ENCODE measurements at regions not wholly inside any gene's neighbourhood (a gene's known extent, or its start where the extent isn't known, plus 50 kb on each side); places are given as distances from the start of the nearest gene placed in this dataset.

DNA sequence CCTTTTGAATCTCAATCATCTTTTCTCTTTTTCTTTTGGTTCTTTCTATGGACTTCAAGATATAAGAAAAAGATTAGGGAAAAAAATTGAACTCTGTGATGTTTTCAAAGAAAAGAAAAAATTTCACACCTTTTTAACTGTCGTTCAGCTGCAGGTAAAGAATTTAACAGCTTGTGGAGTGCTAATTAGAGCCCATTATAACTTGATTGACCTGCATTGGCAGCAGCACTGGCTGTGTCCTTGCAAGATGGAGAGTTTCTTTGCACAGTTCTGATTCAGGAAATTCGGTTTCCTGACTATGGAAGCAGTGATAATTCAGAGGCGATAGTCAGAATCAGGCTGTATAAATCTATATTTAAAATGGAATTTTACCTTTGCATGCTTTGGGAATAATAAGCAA is 183.2 kb upstream of the DACH1 start:
- peaks cover under 1% of the 10 kb centered on the region for H3K27me3 Mint-ChIP-seq (ENCODE audit: unreplicated experiment)
- TF ChIP-seq, protein P1, sequence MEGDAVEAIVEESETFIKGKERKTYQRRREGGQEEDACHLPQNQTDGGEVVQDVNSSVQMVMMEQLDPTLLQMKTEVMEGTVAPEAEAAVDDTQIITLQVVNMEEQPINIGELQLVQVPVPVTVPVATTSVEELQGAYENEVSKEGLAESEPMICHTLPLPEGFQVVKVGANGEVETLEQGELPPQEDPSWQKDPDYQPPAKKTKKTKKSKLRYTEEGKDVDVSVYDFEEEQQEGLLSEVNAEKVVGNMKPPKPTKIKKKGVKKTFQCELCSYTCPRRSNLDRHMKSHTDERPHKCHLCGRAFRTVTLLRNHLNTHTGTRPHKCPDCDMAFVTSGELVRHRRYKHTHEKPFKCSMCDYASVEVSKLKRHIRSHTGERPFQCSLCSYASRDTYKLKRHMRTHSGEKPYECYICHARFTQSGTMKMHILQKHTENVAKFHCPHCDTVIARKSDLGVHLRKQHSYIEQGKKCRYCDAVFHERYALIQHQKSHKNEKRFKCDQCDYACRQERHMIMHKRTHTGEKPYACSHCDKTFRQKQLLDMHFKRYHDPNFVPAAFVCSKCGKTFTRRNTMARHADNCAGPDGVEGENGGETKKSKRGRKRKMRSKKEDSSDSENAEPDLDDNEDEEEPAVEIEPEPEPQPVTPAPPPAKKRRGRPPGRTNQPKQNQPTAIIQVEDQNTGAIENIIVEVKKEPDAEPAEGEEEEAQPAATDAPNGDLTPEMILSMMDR (IDR thresholded peaks at IDR 0.05): no peak
- no peak for DNase-seq (ENCODE audit: extremely low spot score, unreplicated experiment)
- no peaks in the 10 kb centered on the region for H3K9me3 Mint-ChIP-seq (ENCODE audit: unreplicated experiment)
- H3K4me1 Mint-ChIP-seq (ENCODE audit: unreplicated experiment): no peaks in the 10 kb centered on the region
- H3K4me3 Mint-ChIP-seq (ENCODE audit: unreplicated experiment): no peak overlapping the region
- no peak overlapping the region for H3K27ac Mint-ChIP-seq (ENCODE audit: unreplicated experiment)
- no peaks in the 10 kb centered on the region for H3K36me3 Mint-ChIP-seq (ENCODE audit: unreplicated experiment)

DNA sequence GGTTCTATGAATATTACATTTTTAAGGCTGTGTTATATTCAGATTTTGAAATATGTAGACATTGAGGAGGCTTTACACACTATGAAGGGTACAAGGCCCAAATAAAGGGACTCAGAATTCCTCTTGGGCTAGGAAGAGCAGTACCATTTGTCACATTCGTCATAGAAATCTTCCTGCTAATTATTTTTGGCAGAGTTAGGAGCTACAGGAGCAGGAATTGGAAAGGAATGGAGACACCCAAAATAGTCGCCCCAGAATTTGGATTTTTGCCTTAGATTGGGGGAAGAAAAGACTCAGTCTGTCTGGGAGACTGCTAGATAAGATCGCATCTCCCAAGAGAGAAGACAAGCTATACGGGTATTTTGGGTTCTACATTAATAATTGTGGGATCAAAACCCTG is 176.4 kb upstream of the DACH1 start:
- H3K27me3 Mint-ChIP-seq (ENCODE audit: unreplicated experiment): peaks cover 4% of the 10 kb centered on the region
- no peaks in the 10 kb centered on the region for H3K4me1 Mint-ChIP-seq (ENCODE audit: unreplicated experiment)
- H3K27ac Mint-ChIP-seq (ENCODE audit: unreplicated experiment): no peak overlapping the region
- no peak for DNase-seq (ENCODE audit: extremely low spot score, unreplicated experiment)
- no peak overlapping the region for H3K4me3 Mint-ChIP-seq (ENCODE audit: unreplicated experiment)
- peaks cover 7% of the 10 kb centered on the region for H3K9me3 Mint-ChIP-seq (ENCODE audit: unreplicated experiment)
- TF ChIP-seq, protein P1 (IDR thresholded peaks at IDR 0.05): no peak
- H3K36me3 Mint-ChIP-seq (ENCODE audit: unreplicated experiment): no peaks in the 10 kb centered on the region

DNA sequence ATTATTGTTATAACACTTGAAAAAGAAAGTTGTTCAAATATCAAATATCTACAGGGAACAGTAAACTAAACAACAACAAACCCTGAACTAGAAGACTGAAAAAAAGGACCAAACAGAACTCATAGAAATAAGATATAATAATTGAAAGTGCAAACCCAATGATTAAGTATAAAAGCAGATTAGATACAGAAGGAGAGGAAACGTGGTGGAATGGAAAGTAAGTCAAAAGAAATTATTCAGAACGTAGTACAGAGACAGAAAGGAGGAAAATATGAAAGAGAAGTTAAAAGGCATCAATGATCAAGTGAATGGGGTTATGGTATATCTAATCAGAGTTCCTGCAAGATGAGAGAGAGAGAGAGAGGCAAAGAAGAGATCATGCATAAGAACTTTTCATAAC is 174.2 kb upstream of the DACH1 start:
- Mint-ChIP-seq H3K36me3 (ENCODE audit: unreplicated experiment) (no peaks in the 10 kb centered on the region), H3K9me3 (ENCODE audit: unreplicated experiment) (peaks cover 7% of the 10 kb centered on the region), H3K27me3 (ENCODE audit: unreplicated experiment) (peaks cover 4% of the 10 kb centered on the region), H3K27ac (ENCODE audit: unreplicated experiment) (no peak overlapping the region), H3K4me3 (ENCODE audit: unreplicated experiment) (no peak overlapping the region), H3K4me1 (ENCODE audit: unreplicated experiment) (no peaks in the 10 kb centered on the region)
- no peak for DNase-seq (ENCODE audit: extremely low spot score, unreplicated experiment)
- TF ChIP-seq, protein P1 (IDR thresholded peaks at IDR 0.05): no peak

GRCh38 chr13:72039126-72039525 is 172.1 kb upstream of the DACH1 start:
- no peak for DNase-seq (ENCODE audit: extremely low spot score, unreplicated experiment)
- Mint-ChIP-seq H3K27ac (ENCODE audit: unreplicated experiment) (no peak overlapping the region), H3K4me1 (ENCODE audit: unreplicated experiment) (no peaks in the 10 kb centered on the region), H3K9me3 (ENCODE audit: unreplicated experiment) (peaks cover 7% of the 10 kb centered on the region), H3K27me3 (ENCODE audit: unreplicated experiment) (peaks cover 6% of the 10 kb centered on the region), H3K36me3 (ENCODE audit: unreplicated experiment) (no peaks in the 10 kb centered on the region), H3K4me3 (ENCODE audit: unreplicated experiment) (no peak overlapping the region)
- TF ChIP-seq, protein P1 (IDR thresholded peaks at IDR 0.05): no peak

GRCh38 chr13:72029981-72030380 is 163.0 kb upstream of the DACH1 start:
- peaks cover 7% of the 10 kb centered on the region for H3K27me3 Mint-ChIP-seq (ENCODE audit: unreplicated experiment)
- TF ChIP-seq, protein P1 (IDR thresholded peaks at IDR 0.05): no peak

More at GRCh38 chr13:72029981-72030380, 163.0 kb upstream of the DACH1 start:
- Mint-ChIP-seq H3K4me3 (ENCODE audit: unreplicated experiment) (no peak overlapping the region), H3K36me3 (ENCODE audit: unreplicated experiment) (no peaks in the 10 kb centered on the region), H3K27ac (ENCODE audit: unreplicated experiment) (no peak overlapping the region), H3K4me1 (ENCODE audit: unreplicated experiment) (no peaks in the 10 kb centered on the region), H3K9me3 (ENCODE audit: unreplicated experiment) (peaks cover 11% of the 10 kb centered on the region)
- DNase-seq (ENCODE audit: extremely low spot score, unreplicated experiment): no peak

All from osteocyte (in vitro differentiated cells).